HG02943 (cell line): ENCODE measurements at regions not wholly inside any gene's neighbourhood (a gene's known extent, or its start where the extent isn't known, plus 50 kb on each side); places are given as distances from the start of the nearest gene placed in this dataset.

Experiments used
- ATAC-seq: cut with Tn5 transposase; IDR thresholded peaks from one replicate; pipeline ENCODE4 v1.9.1; 2021; ENCODE audit warnings: mild to moderate bottlenecking, low read depth, moderate library complexity; ENCODE audit not compliant: unreplicated experiment

- ATAC-seq: no peak
These were observed 176.8 kb downstream of the HHIPL2 start for GRCh38 chr1:222370913-222371675.

GRCh38 chr1:222370081-222370912, 177.6 kb downstream of the HHIPL2 start:
- ATAC-seq: no peak

- no peak for ATAC-seq
These were observed 178.8 kb downstream of the HHIPL2 start for GRCh38 chr1:222369148-222369547.

- ATAC-seq: no peak
These were observed 189.8 kb downstream of the HHIPL2 start for GRCh38 chr1:222358100-222358499.

- no peak for ATAC-seq
These were observed 190.7 kb downstream of the HHIPL2 start for GRCh38 chr1:222357252-222357651.

- no peak for ATAC-seq
These were observed 200.3 kb downstream of the HHIPL2 start for GRCh38 chr1:222347627-222348026.

- ATAC-seq: no peak
These were observed 200.9 kb downstream of the HHIPL2 start for GRCh38 chr1:222346955-222347354.

GRCh38 chr1:222339376-222339947, 208.4 kb downstream of the HHIPL2 start:
- ATAC-seq: no peak

GRCh38 chr1:222335586-222335985, 212.3 kb downstream of the HHIPL2 start:
- ATAC-seq: no peak

- ATAC-seq: no peak
These were observed 213.8 kb downstream of the HHIPL2 start for GRCh38 chr1:222334026-222334680.

GRCh38 chr1:222331765-222332164, 216.1 kb downstream of the HHIPL2 start:
- no peak for ATAC-seq

GRCh38 chr1:222331340-222331739, 216.6 kb downstream of the HHIPL2 start:
- no peak for ATAC-seq

- ATAC-seq: no peak
These were observed 218.3 kb downstream of the HHIPL2 start for GRCh38 chr1:222329493-222330045.

- ATAC-seq: no peak
These were observed 221.2 kb downstream of the HHIPL2 start for GRCh38 chr1:222326710-222327036.

GRCh38 chr1:222326006-222326709, 221.7 kb downstream of the HHIPL2 start:
- ATAC-seq: no peak

- no peak for ATAC-seq
These were observed 222.4 kb downstream of the HHIPL2 start for GRCh38 chr1:222325506-222325905.

GRCh38 chr1:222314839-222315238, 233.1 kb downstream of the HHIPL2 start:
- no peak for ATAC-seq

GRCh38 chr1:222310836-222311235, 237.1 kb downstream of the HHIPL2 start:
- ATAC-seq: no peak

- ATAC-seq: no peak
These were observed 240.3 kb downstream of the HHIPL2 start for GRCh38 chr1:222307621-222308020.

GRCh38 chr1:222306512-222306911, 241.4 kb downstream of the HHIPL2 start:
- ATAC-seq: no peak
